Peyer's patch (tissue), 4 donors: ENCODE measurements at regions not wholly inside any gene's neighbourhood (a gene's known extent, or its start where the extent isn't known, plus 50 kb on each side); places are given as distances from the start of the nearest gene placed in this dataset.
A peak's percentile ranks its signal among the peaks of the same experiment; 100 is the strongest.

ENCODE experiments used
- DNase-seq, 3 donors: peaks; one replicate each; pipeline ENCODE4 v3.0.0-alpha.2; 2017 to 2019
- H3K27ac ChIP-seq, 4 donors: fragments of 200-600 bp; sonication (generic); one replicate each; pipeline ENCODE4 v1.5.1; 2016 to 2019
- H3K27me3 ChIP-seq, 2 donors: fragments of 200-600 bp; sonication (generic); one replicate each; pipeline ENCODE4 v1.5.1; 2019
- H3K36me3 ChIP-seq, 3 donors: fragments of 200-600 bp; sonication (generic); one replicate each; pipeline ENCODE4 v1.5.1; 2016 to 2019
- H3K4me1 ChIP-seq, 4 donors: fragments of 200-600 bp; sonication (generic); one replicate each; pipeline ENCODE4 v1.5.1; 2016 to 2019
- H3K4me3 ChIP-seq, 4 donors: fragments of 200-600 bp; sonication (generic); 1 replicate in 3 of 4; 2 replicates in 1 of 4; pipeline ENCODE4 v1.5.1; 2016 to 2019; ENCODE audit warnings: mild to moderate bottlenecking in 1 of 4
- H3K9me3 ChIP-seq, 4 donors: fragments of 200-600 bp; sonication (generic); one replicate each; pipeline ENCODE4 v1.5.1; 2016 to 2019; ENCODE audit warnings: mild to moderate bottlenecking in 1 of 4
- CTCF ChIP-seq, 6 experiments: fragments of 450-650 bp in 4 of 6; fragments of 200-600 bp in 2 of 6; sonication (generic) in 1 of 6; IDR thresholded peaks; one replicate each; pipeline ENCODE4 v1.5.1; 2017 to 2019; ENCODE audit warnings: antibody characterized with exemption in 6 of 6, mild to moderate bottlenecking in 3 of 6, moderate library complexity in 1 of 6
- POLR2A ChIP-seq, 2 donors: fragments of 450-650 bp; IDR thresholded peaks; one replicate each; pipeline ENCODE4 v1.5.1; 2017; ENCODE audit warnings: antibody characterized with exemption in 2 of 2, mild to moderate bottlenecking in 2 of 2, moderate library complexity in 2 of 2

GRCh38 chr17:77827511-77827910, 131.0 kb upstream of the TNRC6C start:
- no peak overlapping the region for H3K27ac ChIP-seq
- DNase-seq, result peak in 1 of 3 donors; percentile 37
- no peaks in the 10 kb centered on the region for H3K27me3 ChIP-seq
- no peaks in the 10 kb centered on the region for H3K9me3 ChIP-seq
- H3K4me1 ChIP-seq, result peaks cover 0 to 14% (median 2%) of the 10 kb centered on the region in 4 donors
- no peaks in the 10 kb centered on the region for H3K36me3 ChIP-seq
- no peak overlapping the region for H3K4me3 ChIP-seq
- TF ChIP-seq POLR2A (IDR thresholded peaks at IDR 0.05) (no peak), CTCF (IDR thresholded peaks at IDR 0.05) (no peak)

GRCh38 chr17:77828749-77829539, 129.6 kb upstream of the TNRC6C start:
- Histone ChIP-seq H3K9me3 (no peaks in the 10 kb centered on the region), H3K27ac (no peak overlapping the region), H3K36me3 (no peaks in the 10 kb centered on the region), H3K4me3 (no peak overlapping the region), H3K27me3 (no peaks in the 10 kb centered on the region), H3K4me1 (peaks cover 0 to 14% (median 2%) of the 10 kb centered on the region in 4 donors)
- peak in 1 of 3 donors; percentile 15 for DNase-seq
- TF ChIP-seq POLR2A (IDR thresholded peaks at IDR 0.05), result no peak

GRCh38 chr17:77829843-77830799, 128.4 kb upstream of the TNRC6C start:
- Histone ChIP-seq H3K36me3 (no peaks in the 10 kb centered on the region), H3K27ac (peak overlapping the region; percentile 44 to 68 (median 48)), H3K27me3 (no peaks in the 10 kb centered on the region), H3K9me3 (no peaks in the 10 kb centered on the region), H3K4me3 (no peak overlapping the region), H3K4me1 (peaks cover 0 to 26% (median 2%) of the 10 kb centered on the region in 4 donors)
- DNase-seq, result peak in 1 of 3 donors; percentile 43
- no peak for TF ChIP-seq POLR2A (IDR thresholded peaks at IDR 0.05)
- no peak for TF ChIP-seq CTCF (IDR thresholded peaks at IDR 0.05)

- H3K9me3 ChIP-seq, result no peaks in the 10 kb centered on the region
- H3K27me3 ChIP-seq, result no peaks in the 10 kb centered on the region
- H3K4me1 ChIP-seq, result peaks cover 0 to 26% (median 2%) of the 10 kb centered on the region in 4 donors
- no peaks in the 10 kb centered on the region for H3K36me3 ChIP-seq
- DNase-seq, result peak in 1 of 3 donors; percentile 37
- H3K27ac ChIP-seq, result peak overlapping the region; percentile 44 to 68 (median 48)
- TF ChIP-seq POLR2A (IDR thresholded peaks at IDR 0.05) (no peak), CTCF (IDR thresholded peaks at IDR 0.05) (no peak)
- no peak overlapping the region for H3K4me3 ChIP-seq
Measured at GRCh38 chr17:77830816-77831473, 127.6 kb upstream of the TNRC6C start.

- H3K36me3 ChIP-seq, result no peaks in the 10 kb centered on the region
- no peak overlapping the region for H3K4me3 ChIP-seq
- H3K27me3 ChIP-seq, result no peaks in the 10 kb centered on the region
- peak in 1 of 3 donors; percentile 29 for DNase-seq
- H3K27ac ChIP-seq, result peak overlapping the region in 2 of 4 donors; percentile 44 to 68
- peaks cover 0 to 26% (median 2%) of the 10 kb centered on the region in 4 donors for H3K4me1 ChIP-seq
- no peaks in the 10 kb centered on the region for H3K9me3 ChIP-seq
- no peak for TF ChIP-seq POLR2A (IDR thresholded peaks at IDR 0.05)
- no peak for TF ChIP-seq CTCF (IDR thresholded peaks at IDR 0.05)
Measured at GRCh38 chr17:77831474-77832179, 126.9 kb upstream of the TNRC6C start.
